Fibroblast of mammary gland (primary cell): ENCODE measurements at regions not wholly inside any gene's neighbourhood (a gene's known extent, or its start where the extent isn't known, plus 50 kb on each side); places are given as distances from the start of the nearest gene placed in this dataset.

Experiments used
- DNase-seq: peaks from one replicate; pipeline ENCODE4 v3.0.0-alpha.2; 2010; ENCODE audit warnings: low read depth
- H3K4me3 ChIP-seq: 2 replicates; pipeline ENCODE4 v1.5.1; 2011; ENCODE audit warnings: low read depth, mild to moderate bottlenecking, low read length, moderate library complexity; ENCODE audit not compliant: control insufficient read depth
- CTCF ChIP-seq: conservative IDR thresholded peaks from 2 replicates; pipeline ENCODE4 v1.5.1; 2011; ENCODE audit warnings: low read depth, low read length, inconsistent platforms; ENCODE audit not compliant: control insufficient read depth, insufficient read depth

- TF ChIP-seq CTCF: no peak
- H3K4me3 ChIP-seq: no peak overlapping the region
These were observed 175.4 kb downstream of the SNX10 start for GRCh38 chr7:26467104-26467503.

GRCh38 chr7:26467541-26467940 is 175.9 kb downstream of the SNX10 start:
- no peak overlapping the region for H3K4me3 ChIP-seq
- TF ChIP-seq CTCF: no peak
- no peak for DNase-seq

More at GRCh38 chr7:26467104-26467503, 175.4 kb downstream of the SNX10 start:
- DNase-seq: no peak

GRCh38 chr7:26468625-26469024 is 177.0 kb downstream of the SNX10 start:
- no peak overlapping the region for H3K4me3 ChIP-seq
- no peak for DNase-seq
- no peak for TF ChIP-seq CTCF

GRCh38 chr7:26469188-26469587 is 177.5 kb downstream of the SNX10 start:
- H3K4me3 ChIP-seq: no peak overlapping the region
- DNase-seq: no peak
- no peak for TF ChIP-seq CTCF

- no peak for DNase-seq
- no peak for TF ChIP-seq CTCF
These were observed 179.0 kb downstream of the SNX10 start for GRCh38 chr7:26470691-26471090.

GRCh38 chr7:26471306-26472075 is 179.8 kb downstream of the SNX10 start:
- H3K4me3 ChIP-seq: no peak overlapping the region
- TF ChIP-seq CTCF: no peak
- DNase-seq: no peak

More at GRCh38 chr7:26470691-26471090, 179.0 kb downstream of the SNX10 start:
- H3K4me3 ChIP-seq: no peak overlapping the region
